GM18511 (cell line): ENCODE measurements at regions not wholly inside any gene's neighbourhood (a gene's known extent, or its start where the extent isn't known, plus 50 kb on each side); places are given as distances from the start of the nearest gene placed in this dataset.

Source experiments
- ATAC-seq: cut with Tn5 transposase; IDR thresholded peaks from one replicate; pipeline ENCODE4 v1.9.1; 2021; ENCODE audit warnings: mild to moderate bottlenecking, moderate library complexity; ENCODE audit not compliant: unreplicated experiment

DNA sequence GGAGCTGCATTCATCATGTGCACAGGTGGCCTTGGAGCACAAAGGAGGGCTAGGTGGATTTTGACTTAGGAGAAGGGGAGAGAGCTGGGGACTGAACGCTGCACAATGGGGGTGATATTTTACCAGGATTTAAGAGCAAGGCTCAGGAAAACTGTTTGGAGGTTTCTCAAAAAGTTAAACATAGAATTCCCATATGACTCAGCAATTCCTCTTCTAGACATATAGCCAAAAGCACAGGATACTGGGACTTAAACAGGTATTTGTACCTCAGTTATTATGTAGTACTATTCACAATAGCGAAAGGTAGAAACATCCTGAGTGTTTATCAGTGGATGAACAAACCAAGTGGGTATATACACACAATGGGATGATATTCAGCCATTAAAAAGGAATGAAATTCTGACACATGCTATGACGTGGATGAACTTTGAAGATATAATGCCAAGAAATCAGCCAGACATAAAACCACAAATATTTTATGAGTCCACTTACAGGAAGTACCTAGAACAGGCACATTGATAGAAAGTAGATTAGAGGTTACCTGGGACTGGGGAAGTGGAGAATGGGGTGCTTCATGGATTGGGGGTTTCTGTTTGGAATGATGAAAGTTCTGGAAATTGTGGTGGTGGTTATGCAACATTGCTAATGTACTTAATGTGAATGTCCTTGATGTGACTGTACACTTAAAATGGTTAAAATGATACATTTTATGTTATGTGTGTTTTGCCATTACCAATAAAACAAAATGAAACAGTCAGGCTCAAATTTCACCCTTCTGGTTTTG lies 216.9 kb downstream of the HAUS1 start:
- no peak for ATAC-seq

DNA sequence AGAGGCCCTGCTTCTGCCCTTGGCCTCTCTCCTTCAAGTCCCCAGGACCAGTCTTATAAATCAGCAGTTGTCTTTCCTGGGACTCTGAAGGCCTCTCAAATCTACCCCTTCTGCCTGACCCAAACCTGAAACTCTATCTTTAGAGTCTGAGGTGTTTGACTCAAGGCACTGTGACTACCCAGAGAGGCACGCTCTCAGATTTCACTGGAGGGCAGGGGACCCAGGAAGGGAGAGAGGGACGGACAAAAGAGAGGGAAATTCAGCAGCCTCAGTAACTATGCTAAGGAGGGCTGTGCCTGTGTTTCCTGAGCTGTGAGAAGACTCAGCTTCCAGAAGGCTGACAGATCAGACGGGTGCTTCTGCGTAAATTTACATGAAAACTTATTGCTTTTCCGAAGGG lies 217.8 kb downstream of the HAUS1 start:
- no peak for ATAC-seq

DNA sequence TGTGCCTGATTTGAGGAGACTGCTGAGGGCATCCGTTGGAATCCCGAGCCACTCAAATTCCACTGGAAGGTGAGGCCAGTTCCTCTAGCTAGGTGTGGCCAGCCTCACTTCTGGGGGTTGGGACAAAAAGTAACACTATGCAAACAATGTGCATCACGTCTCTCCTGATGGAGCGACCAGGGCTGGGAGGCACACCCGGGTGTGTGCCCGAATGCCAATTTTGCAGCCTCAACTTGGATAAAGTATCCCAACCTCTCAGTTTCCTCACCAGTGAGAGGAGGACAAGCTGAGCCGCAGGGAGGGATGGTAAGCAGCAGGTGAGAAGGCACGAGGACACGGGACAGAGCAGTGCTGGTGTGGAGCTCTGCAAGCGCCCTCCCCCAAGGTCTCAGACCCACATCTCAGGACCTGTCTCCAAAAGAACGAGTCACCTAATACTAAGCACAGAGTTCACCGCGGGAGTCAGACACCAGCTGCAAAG lies 218.3 kb downstream of the HAUS1 start:
- ATAC-seq, result no peak

DNA sequence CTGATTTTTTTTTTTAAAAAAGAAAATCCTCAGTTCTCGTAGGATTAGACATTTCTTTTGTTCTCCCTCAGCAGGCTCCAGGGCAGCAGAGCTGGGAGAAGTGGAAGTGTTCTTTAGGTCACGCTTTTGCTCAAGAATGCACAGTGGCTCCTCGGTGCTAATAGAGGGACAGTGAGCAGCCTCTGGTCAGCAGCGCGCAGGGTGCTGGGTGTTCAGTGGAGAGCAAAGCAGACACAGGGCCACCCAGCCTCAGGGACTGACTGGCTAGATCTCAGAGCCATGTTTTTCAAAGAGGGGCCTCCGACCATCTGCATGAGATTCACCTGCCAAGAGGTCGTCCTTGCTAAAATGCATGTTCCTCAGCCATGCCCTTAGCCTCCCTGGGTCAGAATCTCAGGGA lies 218.8 kb downstream of the HAUS1 start:
- no peak for ATAC-seq

DNA sequence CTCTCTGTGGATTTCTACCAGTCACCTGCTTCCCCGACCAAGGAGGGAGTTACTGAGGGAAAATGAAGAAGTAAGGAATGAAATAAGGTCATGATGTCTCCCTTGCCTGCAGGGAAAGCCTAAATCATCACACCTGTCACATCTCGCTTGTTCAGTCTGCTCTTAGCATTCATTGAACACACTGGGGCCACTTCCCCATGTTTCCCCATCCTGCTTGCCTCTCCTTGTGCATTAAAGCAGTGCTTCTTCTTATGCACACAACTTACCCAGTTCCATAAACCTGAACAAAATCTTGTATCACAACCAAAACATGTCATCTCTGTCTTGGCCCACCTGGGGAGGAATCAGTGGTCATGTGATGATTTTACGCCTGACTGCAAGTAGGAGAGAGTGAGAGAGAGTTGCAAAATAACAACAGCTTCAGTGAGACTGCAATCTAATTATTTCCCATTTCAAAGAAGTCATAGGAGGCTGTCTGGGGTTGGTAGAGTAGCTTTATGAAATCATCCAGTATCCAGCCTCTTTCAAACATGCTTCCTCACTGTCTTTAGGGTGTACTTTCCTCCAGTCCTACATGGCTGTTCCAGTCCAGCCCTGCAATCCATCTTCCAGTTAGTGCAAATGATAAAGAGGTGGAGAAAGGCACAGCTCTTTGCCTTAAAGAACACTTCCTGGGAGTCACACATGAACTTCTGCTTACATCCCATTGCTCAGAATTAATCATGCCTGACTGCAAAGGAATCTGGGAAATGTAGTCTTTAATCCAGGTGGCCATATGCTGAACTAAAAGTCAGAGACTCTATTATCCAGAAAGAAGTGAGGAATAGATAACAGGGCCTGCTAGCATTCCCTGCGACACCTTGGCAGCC lies 220.1 kb downstream of the HAUS1 start:
- ATAC-seq, result no peak

DNA sequence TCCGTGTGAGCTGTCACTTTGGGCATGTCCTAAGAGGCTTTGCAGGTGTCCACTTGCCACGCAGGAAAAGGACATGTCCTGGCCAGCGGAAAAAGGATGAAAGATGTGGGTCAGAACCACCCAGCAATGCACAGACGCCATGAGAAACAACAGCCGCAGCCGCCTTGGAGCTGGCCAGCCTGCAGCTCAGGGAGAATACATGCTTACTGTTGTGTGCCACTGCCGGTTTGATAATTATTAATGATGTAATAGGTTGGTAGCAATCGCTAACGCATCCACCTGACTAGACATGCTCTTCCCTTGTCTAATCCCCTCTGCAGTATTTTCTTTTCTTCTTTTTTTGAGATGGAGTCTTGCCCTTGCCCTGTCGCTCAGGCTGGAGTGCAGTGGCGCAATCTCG lies 221.7 kb downstream of the HAUS1 start:
- ATAC-seq, result no peak

DNA sequence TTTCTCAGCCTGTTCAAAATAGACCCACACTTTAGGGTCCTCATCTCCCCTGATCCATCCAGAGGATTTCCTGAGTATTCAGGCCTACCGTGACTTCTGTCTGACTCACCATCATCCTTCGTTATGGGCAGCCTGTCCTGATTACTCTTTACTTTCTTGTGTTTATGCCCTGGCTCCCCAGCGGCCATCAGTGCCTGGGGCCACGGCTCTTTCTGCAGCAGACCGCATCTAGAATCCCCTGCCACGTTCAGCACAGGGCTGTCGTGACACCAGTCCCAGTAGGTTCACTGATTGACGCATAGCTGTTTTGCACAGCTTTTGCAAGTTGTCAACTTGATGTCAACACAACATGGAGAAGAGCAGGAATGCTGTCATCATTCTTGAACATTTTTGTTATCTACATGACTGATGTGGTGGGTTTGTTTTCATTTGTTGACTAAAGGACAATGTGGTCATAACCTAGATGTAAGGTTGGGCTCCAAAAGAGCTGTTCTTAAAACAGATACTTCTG lies 225.6 kb downstream of the HAUS1 start:
- no peak for ATAC-seq

DNA sequence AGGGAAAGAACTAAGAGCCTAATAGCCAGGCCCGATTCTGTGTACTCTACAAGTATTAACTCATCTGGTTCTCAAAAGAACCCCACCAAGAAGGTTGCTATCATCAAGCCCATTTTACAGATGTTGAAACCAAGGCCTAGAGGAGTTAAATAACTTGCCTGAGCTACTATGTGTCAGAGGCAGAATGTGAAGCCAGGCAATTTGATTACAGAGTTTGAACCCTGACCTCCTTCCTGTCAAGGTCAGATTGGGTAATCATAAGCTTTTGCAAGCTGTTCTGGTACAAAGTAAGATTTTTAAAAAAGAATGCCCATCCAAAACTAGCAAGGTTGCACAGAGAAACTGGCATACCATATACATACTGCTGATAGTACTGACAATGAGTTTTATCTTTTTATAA lies 227.1 kb downstream of the HAUS1 start:
- no peak for ATAC-seq

DNA sequence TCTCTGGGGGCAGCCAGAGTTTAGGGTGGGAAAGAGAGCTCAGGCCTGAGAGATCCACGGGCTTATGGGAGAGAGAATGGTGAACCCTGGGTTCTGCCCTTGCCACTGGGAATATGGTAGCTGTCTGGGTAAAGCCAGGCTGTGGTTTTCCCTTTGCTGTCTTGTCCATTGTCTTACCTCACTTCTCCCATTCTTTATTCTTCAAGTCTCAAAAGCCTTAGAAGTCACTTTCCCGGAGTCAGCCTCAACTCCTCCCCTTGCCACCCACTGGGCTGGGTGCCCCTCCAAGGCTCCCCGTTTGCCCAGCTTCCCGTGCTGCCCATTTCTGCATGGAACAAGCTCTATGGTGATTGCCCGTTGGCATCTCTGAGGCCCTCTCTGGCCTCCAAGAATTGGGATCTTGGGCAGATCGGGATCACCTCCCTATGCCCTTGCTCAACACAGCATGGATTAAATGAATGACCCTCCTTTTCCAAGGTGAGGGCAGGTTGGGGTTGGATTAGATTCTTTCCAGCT lies 228.2 kb downstream of the HAUS1 start:
- ATAC-seq, result no peak

DNA sequence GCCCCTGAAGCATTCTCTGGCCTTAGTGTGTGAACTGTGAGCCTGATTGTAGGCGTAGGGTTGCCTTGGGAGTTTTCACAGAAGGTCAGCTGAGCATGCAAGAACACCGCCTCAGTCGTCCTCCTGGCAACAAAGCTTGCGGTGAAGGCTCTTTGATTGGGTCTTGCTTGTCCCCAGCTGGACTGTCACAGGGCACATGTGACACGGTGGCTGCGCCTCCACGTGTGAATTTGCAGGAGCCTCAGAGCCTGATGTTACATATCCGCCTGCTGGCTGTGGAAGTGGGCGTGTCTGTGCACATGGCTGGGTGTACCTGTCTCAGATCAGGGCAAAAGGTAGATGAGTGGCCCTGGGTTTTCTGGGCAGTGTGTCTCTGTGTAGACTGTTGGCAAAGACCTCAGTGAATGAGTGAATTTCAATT lies 228.7 kb downstream of the HAUS1 start:
- ATAC-seq, result no peak

DNA sequence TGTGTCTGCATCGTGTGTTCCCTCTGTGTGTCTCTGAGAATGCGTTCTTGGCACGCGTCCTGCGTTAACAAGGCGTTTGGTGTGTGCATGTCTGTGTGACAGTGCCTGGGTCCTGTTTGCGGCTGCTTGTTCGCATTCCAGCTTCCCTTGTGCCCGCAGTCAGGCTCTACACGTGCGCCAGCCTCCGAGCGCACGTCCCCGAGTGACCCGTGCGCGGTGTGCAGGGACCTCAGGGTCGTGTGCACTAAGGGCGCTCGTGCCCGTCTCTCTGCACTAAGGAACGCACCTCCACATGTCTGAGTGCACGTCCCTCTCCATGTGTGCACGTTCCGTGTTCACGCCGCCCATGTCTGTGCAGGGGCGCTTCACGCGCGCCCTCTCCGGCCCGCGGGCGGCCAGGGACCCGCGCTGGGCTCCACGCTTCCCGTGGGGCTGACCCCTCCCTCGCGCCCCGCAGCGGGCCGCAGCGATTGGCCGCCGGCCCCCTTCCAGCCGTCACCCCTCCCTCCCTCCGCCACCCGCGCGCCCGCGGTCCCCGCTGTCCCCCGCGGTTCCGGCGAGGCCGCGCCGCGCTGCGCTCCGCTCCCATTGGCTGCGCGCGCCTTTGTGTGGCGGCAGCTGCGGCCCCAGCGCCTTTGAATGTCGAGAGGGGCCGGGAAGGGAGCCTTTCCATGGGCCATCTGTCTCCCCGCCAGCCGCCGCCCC lies 229.4 kb downstream of the HAUS1 start:
- ATAC-seq, result peak; percentile 47

DNA sequence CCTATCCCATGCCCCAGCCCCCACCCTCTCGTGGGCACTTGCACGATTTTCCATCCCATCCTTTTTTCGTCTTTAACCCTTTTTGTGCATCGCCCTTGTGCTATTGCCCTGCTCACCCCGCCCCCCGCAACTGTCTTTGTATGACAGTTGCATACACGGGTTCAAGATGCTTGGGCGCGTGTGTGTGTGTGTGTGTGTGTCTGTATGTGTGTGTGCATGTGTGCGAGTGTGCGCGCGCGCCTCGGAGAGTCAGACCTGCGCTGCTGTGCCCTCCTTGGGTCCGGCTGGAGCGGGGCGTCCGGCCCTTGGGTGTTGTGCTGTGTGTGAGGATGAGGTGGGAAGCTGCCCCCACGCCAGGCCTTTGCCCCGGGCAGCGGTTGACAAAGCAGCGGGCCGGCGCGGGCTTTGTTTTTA lies 230.7 kb downstream of the HAUS1 start:
- ATAC-seq, result no peak

DNA sequence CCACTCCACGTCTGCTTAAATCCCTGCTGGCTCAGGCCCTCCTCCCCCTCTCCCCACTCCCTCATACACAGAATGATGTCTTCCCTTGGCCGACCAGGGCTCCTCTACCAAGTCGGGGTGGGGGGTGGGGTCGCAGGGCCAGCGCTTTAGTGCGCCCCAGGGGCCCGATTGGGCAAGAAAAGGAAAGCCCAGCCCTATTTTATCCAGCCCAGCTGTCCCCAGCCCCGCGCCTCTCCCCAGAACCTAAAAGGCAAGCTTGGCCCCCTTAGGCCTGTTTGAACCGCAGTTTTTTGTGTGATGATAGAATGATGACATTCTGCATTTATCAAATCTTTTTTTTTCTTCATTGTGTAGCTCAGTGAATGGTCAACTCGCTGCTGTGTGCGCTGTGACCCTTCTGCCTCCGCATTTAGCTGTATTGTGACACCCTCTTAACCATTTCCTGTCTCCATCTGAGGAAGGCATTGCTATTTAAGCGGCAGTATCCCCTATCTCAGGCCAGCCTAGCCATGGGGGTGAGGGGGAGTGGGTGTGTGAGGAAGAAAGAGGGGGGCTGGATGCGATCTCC lies 231.4 kb downstream of the HAUS1 start:
- ATAC-seq, result no peak

DNA sequence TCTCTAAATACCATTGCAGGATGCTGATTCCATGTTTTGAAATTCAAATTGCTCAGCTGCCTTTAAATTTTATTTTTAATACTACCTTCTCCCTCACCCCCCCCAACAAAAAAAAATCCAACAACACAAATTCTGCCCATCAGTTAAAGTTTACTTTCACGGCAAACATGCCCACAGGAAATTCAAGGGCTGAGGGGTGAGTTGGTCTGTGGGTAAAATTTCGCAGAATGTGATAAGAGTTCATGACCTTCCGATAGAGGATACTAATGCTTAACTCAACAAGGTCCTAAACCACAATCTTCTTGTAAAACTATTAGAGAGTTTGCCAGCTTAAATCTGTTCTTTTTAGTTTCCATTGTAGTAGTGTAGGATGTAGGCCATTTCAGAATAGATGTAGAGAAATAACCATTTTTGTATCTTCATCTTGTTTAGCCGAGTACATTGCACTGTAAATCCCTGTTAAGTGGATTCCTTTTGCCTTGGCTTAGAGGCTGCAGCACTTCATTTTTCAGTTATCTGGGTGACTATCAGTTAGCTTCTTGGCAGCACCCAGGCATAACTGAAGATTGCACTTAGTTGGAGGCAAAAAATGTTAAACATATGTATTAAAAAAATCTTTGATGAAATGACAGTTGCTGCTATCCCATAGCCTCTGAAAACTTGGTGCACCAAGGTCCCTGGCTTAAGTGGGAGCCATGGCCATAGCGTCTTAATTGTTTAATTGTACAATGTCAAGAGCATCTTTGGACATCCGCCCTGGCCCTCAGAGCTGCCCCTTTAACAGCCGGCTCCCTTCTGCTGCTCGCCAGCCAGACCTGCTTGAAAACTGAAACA lies 232.3 kb downstream of the HAUS1 start:
- no peak for ATAC-seq

DNA sequence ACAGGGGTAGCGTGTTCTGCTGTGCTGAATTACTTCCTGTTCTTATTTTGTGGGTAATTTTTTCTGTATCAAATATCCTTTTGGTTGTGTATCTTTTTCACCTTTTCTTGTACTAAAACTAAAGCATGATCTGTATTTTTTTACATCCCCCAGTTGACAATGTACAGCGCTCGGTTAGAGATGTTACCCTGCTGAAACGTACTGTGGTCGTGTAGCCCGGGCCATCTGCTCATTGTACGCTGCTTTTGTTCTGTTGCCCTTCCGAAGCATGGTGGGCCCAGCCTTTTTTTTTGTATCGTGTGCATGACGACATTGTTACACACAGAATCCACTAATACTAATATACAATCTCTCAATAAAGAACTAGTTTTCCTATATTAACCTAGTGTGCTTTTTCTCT lies 233.1 kb downstream of the HAUS1 start:
- ATAC-seq, result no peak

DNA sequence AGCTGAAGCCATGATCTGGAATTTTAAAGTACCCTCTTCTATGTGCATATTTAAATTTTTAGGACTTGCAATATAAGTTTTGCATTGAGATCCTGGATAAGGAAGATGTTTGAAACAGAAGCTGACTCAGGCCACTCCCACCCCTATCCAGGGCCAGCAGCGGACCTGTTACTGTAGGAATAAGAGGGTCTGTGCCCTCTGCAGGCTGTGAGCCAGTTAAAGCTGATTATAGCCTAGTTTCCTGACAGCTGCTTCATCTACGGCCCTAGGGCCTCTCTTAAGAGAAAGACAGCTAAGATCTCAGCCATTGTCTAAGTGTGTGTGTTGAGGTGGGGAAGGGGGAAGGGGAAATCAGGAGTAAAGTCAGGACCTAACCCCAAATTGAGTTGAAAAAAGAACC lies 234.0 kb downstream of the HAUS1 start:
- ATAC-seq, result no peak

DNA sequence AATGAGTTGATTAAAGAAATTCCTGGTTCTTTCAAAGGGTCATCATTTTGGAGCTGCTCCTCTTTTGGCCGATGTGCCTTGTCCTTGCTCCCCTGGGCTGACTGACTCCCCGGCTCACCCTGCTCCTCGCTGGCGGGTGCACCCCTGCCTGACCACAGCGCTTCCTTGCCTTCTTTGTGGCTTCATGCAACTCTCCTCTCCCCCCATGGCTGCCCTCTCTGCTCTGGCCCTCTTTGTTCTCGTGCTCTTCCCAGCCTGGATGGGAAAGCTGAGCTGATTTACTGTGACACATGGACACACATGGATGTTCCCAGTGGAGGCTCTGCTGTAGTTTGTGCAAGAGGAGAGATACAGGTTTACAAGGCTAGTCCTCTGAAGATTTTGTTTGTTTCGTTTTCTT lies 234.6 kb downstream of the HAUS1 start:
- no peak for ATAC-seq

DNA sequence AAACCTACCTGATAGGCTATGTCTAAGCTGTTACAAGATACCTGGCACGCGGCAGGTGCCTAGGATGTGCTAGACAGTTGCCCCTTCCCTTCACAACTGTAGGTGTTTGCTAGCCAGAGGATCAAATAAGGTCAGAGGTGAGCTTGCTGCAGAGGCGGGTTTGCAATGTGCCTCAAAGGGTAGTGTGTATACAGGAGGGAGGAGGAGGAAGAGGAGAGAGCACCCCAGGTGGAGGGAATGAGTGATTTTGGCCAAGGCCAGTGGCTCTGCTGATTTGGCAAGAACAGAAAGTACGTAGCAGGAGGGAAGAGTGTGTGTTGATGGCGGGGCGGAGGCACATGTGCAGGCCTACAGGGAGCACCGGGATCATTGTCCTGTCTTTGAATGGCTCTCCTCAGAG lies 236.5 kb downstream of the HAUS1 start:
- no peak for ATAC-seq

DNA sequence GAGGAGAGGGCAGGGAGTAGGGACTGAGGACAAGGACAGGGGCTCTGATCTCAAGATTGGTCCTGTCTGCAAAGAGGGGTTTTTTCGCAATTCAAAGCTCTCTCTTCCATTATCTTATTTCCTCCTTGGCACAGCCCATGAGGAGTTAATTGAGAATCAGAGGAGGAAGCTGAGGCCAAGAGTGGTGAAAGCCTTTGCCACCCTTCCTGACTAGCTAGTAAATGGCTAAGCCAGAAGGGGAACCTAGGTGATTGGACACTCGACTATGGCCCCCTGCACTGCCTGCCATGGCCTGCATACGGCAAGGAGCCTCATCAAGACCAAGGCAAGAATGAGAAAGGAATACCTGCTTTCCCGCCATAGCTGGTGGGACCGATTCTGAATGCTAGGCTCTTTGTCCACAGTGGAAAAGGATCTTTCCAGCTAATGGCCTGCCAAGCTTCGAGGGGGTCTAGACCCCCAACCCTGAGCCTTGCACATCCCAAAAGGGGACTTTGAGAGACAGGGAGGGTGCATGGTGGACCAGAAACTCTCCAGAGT lies 237.9 kb downstream of the HAUS1 start:
- ATAC-seq, result no peak

DNA sequence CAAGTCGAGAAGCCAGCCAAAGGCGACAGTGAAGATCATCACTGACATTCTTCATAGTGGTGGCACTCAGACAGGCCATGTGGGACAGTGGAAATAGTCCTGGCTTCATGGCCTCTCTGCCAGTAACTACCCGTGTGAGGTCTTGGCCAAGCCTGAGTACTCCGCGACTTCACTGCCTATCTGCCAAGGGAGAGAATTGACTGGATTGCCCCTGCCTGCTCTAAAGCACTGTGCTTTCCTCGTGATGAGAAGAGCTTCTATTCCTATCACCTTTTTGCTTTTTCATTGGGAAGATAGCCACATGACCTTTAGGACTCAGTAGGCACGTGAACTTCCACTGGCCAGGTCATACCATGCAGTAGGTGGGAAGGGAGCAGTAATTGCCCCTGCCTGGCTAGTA lies 239.3 kb downstream of the HAUS1 start:
- ATAC-seq, result no peak
